GM19351 (cell line): ENCODE measurements at regions not wholly inside any gene's neighbourhood (a gene's known extent, or its start where the extent isn't known, plus 50 kb on each side); places are given as distances from the start of the nearest gene placed in this dataset.

ENCODE experiments used
- ATAC-seq: cut with Tn5 transposase; IDR thresholded peaks from one replicate; pipeline ENCODE4 v1.9.1; 2021; ENCODE audit warnings: mild to moderate bottlenecking, moderate library complexity; ENCODE audit not compliant: unreplicated experiment

GRCh38 chr15:95359966-95360365, 970.5 kb upstream of the NR2F2 start:
- ATAC-seq: no peak

GRCh38 chr15:95362306-95362705, 968.2 kb upstream of the NR2F2 start:
- no peak for ATAC-seq

GRCh38 chr15:95363646-95364045, 966.9 kb upstream of the NR2F2 start:
- no peak for ATAC-seq

- ATAC-seq: no peak
Observed at GRCh38 chr15:95365511-95366107, 964.9 kb upstream of the NR2F2 start.

GRCh38 chr15:95368191-95368590, 962.3 kb upstream of the NR2F2 start:
- no peak for ATAC-seq

- ATAC-seq: no peak
Observed at GRCh38 chr15:95368755-95369601, 961.5 kb upstream of the NR2F2 start.

- ATAC-seq: no peak
Observed at GRCh38 chr15:95370291-95370690, 960.2 kb upstream of the NR2F2 start.

GRCh38 chr15:95371664-95372063, 958.8 kb upstream of the NR2F2 start:
- no peak for ATAC-seq

- ATAC-seq: no peak
Observed at GRCh38 chr15:95375281-95375680, 955.2 kb upstream of the NR2F2 start.

GRCh38 chr15:95377258-95377852, 953.1 kb upstream of the NR2F2 start:
- ATAC-seq: no peak

- no peak for ATAC-seq
Observed at GRCh38 chr15:95394186-95395067, 936.1 kb upstream of the NR2F2 start.

GRCh38 chr15:95400428-95400827, 930.1 kb upstream of the NR2F2 start:
- no peak for ATAC-seq

- ATAC-seq: no peak
Observed at GRCh38 chr15:95401587-95401986, 928.9 kb upstream of the NR2F2 start.

GRCh38 chr15:95405447-95405846, 925.1 kb upstream of the NR2F2 start:
- ATAC-seq: no peak

GRCh38 chr15:95407534-95407933, 923.0 kb upstream of the NR2F2 start:
- ATAC-seq: no peak

- no peak for ATAC-seq
Observed at GRCh38 chr15:95409211-95409610, 921.3 kb upstream of the NR2F2 start.

- no peak for ATAC-seq
Observed at GRCh38 chr15:95409626-95410310, 920.7 kb upstream of the NR2F2 start.

- no peak for ATAC-seq
Observed at GRCh38 chr15:95410757-95411156, 919.7 kb upstream of the NR2F2 start.

GRCh38 chr15:95416576-95416975, 913.9 kb upstream of the NR2F2 start:
- ATAC-seq: no peak

- ATAC-seq: no peak
Observed at GRCh38 chr15:95417761-95418160, 912.7 kb upstream of the NR2F2 start.

- ATAC-seq: no peak
Observed at GRCh38 chr15:95422255-95422654, 908.2 kb upstream of the NR2F2 start.
